GM10248 (cell line): ENCODE measurements at regions not wholly inside any gene's neighbourhood (a gene's known extent, or its start where the extent isn't known, plus 50 kb on each side); places are given as distances from the start of the nearest gene placed in this dataset.
"Not testable (repeated sequence)": the region's sequence is repeated elsewhere in the genome, so short reads cannot be mapped to it uniquely, and the experiment has no call there.

Source experiments
- CTCF ChIA-PET: fragments of 300-600 bp; sonication (Branson Sonifier 250); formaldehyde crosslinking; extraction: SDS; loops from one replicate; lab custom pipeline; 2021; ENCODE audit warnings: antibody characterized with exemption; lab: Yijun Ruan, JAX
- POLR2A ChIA-PET: fragments of 350-650 bp; sonication (Branson Sonifier 250); formaldehyde crosslinking; extraction: SDS; loops from one replicate; lab custom pipeline; 2020; ENCODE audit warnings: antibody characterized with exemption; lab: Yijun Ruan, JAX
- DNase-seq: peaks from one replicate; pipeline ENCODE4 v3.0.0; 2012; ENCODE audit errors: extremely low spot score
- CTCF ChIP-seq: IDR thresholded peaks from 2 replicates; pipeline ENCODE4 v1.5.1; 2012; ENCODE audit warnings: mild to moderate bottlenecking, low read depth; ENCODE audit errors: extremely low read depth, missing control alignments, control extremely low read depth

DNA sequence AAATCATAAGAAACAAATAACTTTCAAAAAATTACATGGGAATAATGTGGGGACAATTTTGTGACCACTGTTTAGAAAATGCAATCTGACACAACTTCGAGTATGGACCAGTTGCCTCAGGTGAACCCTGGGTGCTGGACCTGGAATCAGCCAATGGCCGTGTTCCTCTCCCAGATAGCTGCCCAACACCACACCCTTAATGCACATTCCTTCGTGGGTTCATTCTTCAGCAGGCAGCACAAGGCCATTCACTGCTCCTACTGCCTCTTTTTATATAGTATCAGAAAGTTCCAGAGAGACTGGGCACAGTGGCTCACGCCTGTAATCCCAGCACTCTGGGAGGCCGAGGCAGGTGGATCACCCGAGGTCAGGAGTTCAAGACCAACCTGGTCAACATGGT, 89.1 kb upstream of the PARD3 start:
- TF ChIP-seq CTCF: no peak
- POLR2A ChIA-PET: no interaction called here
- CTCF ChIA-PET: no interaction called here
- no peak for DNase-seq

DNA sequence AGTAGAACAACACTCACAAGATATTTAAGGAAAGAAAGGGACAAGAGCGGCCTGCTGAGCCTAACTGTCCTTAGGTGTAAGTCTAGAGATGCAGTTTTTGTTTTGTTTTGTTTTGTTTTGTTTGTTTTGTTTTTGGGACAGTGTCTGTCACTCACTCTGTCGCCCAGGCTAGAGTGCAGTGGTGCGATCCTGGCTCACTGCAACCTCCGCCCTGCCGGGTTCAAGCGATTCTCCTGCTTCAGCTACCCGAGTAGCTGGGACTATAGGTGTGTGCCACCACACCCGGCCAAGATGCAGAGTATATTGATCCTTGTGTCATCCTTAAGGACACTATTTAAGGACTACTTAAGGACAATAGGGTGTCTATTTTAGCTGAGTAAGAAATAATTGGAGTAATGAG, 84.1 kb upstream of the PARD3 start:
- CTCF ChIA-PET: no interaction called here
- no peak for TF ChIP-seq CTCF
- DNase-seq: no peak
- POLR2A ChIA-PET: no interaction called here

DNA sequence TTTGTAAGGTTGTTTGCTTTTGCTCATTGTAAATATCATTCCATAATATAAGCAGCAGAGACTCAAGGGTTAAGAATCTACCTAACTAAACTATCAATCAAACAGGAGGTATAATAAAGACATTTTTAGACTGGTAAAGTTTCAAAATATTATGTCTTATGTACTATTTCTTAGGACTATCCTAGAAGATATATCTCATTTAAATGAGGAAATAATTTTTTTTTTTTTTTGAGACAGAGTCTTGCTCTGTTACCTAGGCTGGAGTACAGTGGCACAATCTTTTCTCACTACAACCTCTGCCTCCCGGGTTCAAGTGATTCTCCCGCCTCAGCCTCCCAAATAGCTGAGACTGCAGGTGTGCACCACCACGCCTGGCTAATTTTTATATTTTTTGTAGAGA, 80.9 kb upstream of the PARD3 start:
- POLR2A ChIA-PET: no interaction called here
- CTCF ChIA-PET: no interaction called here
- DNase-seq: no peak
- TF ChIP-seq CTCF: no peak

DNA sequence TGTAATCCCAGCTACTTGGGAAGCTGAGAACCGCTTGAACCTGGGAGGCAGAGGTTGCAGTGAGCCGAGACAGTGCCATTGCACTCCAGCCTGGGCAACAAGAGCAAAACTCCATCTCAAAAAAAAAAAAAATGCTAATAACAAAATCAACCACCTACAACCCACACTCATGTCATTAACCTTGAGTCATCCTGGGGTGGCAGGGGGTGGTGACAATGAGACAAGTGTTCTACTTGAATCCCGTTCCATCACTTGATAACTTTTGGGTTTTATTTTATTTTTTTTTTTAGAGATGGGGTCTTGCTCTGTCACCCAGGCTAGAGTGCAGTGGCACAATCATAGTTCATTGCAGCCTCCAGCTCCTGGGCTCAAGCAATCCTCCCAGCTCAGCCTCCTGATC, 80.0 kb upstream of the PARD3 start:
- DNase-seq, CTCF ChIA-PET, POLR2A ChIA-PET: not testable (repeated sequence)

GRCh38 chr10:34892521-34892920, 77.4 kb upstream of the PARD3 start:
- CTCF ChIA-PET, POLR2A ChIA-PET: not testable (repeated sequence)

DNA sequence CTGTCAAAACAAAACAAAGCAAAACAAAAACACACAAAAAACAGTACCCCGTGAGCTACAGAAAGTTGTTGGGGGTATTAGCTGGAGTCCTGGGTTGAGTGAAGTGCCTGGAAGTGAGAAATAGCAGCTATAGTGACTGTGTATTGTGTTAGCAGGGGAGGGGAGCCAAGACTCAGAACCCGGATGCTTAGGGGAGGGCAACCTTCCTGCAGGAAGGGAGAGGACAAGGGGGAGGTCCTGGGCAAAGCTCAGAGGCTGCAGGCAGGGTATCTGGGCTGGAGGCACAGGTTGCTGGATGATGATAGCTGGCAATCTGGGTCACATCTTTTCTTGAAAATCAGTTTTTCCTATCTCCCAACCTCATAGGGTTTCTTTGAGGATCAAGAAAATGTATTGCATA, 75.8 kb upstream of the PARD3 start:
- no peak for TF ChIP-seq CTCF
- CTCF ChIA-PET: interaction anchor here (1.6 kb wide), 1 partner anchor 26 kb away, joined by 3 read pairs; no protein-coding TSS in a partner anchor
- no peak for DNase-seq
- POLR2A ChIA-PET: no interaction called here

More at GRCh38 chr10:34892521-34892920, 77.4 kb upstream of the PARD3 start:
- DNase-seq: not testable (repeated sequence)

- ChIA-PET CTCF (no interaction called here), POLR2A (no interaction called here)
- no peak for DNase-seq
- TF ChIP-seq CTCF: no peak
These were observed 74.1 kb upstream of the PARD3 start for GRCh38 chr10:34889004-34889869.
